Gastrocnemius medialis (tissue), 4 donors: ENCODE measurements at regions not wholly inside any gene's neighbourhood (a gene's known extent, or its start where the extent isn't known, plus 50 kb on each side); places are given as distances from the start of the nearest gene placed in this dataset.

Source experiments
- CTCF ChIP-seq, 5 experiments: fragments of 450-650 bp in 3 of 5; fragments of 200-600 bp in 2 of 5; sonication (generic) in 2 of 5; IDR thresholded peaks in 4 of 5; conservative IDR thresholded peaks in 1 of 5; 1 replicate in 4 of 5; 2 replicates in 1 of 5; pipeline ENCODE4 v1.5.1; 2016 to 2019; ENCODE audit warnings: antibody characterized with exemption in 5 of 5, mild to moderate bottlenecking in 3 of 5, moderate library complexity in 3 of 5
- POLR2A ChIP-seq, 2 donors: fragments of 450-650 bp; IDR thresholded peaks; one replicate each; pipeline ENCODE4 v1.6.1; 2017; ENCODE audit warnings: antibody characterized with exemption in 2 of 2, mild to moderate bottlenecking in 2 of 2, moderate library complexity in 2 of 2

- no peak for TF ChIP-seq CTCF (IDR thresholded peaks at IDR 0.05 in 4 of 5, conservative IDR thresholded peaks at IDR 0.05 in 1 of 5)
- no peak for TF ChIP-seq POLR2A (IDR thresholded peaks at IDR 0.05)
Observed at GRCh38 chr5:68953875-68954617, 139.8 kb upstream of the SLC30A5 start.
